ENCODE measurements at regions not wholly inside any gene's neighbourhood (a gene's known extent, or its start where the extent isn't known, plus 50 kb on each side); places are given as distances from the start of the nearest gene placed in this dataset.

DNA sequence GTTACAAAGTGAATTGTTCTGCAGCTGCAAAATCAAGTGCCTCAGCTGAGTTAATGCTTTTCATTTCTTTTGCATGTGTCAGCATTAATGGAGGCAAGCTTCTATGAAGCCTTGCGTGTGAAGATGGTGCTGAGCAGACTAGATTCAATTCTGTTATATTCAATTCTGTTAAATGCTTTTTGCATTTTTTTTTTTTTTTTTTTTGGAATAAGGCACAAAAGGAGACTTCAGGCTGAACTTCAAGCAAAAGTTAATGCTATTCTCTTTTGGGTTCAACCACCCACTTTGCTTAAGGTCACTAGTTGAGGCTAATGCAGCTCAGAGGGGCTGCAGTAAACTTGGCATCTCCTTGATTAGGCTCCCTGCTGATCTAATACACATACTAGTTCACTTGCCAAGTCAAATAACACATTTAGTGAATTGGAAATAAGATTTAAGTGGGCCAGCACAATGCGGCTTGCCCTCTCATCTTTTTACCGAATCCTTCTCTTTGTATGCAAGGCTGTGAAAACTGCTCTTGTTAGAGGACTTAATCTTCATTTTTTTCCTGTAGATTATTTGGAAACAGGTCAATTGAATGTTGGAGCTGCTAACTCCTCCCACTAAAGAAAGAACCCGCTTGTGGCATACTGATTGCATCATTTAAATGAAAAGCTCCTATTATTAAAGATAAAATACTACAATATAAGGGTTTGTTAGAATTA lies 1020.2 kb downstream of the NR2F1-AS1 start:
- in situ Hi-C loops (cut with MboI) (no loop called here), intact Hi-C loops (cut with micrococcal nuclease; ENCODE audit: unreplicated experiment) (no loop called here)
- DNase-seq (ENCODE audit: low read depth, low spot score) (no peak), ATAC-seq (no peak), FAIRE-seq (no peak)
- no peaks in the 10 kb centered on the region for H4K20me1 ChIP-seq (ENCODE audit: control insufficient read depth, insufficient read depth)
- no peak overlapping the region for H3K27ac ChIP-seq (ENCODE audit: control insufficient read depth, insufficient read depth)
- no peaks in the 10 kb centered on the region for H3K36me3 ChIP-seq (ENCODE audit: control insufficient read depth in 2 of 2, insufficient read depth in 2 of 2, low read length in 1 of 2)
- H3K4me2 ChIP-seq (ENCODE audit: control insufficient read depth, insufficient read depth), result no peak overlapping the region
- TF ChIP-seq, protein P1, sequence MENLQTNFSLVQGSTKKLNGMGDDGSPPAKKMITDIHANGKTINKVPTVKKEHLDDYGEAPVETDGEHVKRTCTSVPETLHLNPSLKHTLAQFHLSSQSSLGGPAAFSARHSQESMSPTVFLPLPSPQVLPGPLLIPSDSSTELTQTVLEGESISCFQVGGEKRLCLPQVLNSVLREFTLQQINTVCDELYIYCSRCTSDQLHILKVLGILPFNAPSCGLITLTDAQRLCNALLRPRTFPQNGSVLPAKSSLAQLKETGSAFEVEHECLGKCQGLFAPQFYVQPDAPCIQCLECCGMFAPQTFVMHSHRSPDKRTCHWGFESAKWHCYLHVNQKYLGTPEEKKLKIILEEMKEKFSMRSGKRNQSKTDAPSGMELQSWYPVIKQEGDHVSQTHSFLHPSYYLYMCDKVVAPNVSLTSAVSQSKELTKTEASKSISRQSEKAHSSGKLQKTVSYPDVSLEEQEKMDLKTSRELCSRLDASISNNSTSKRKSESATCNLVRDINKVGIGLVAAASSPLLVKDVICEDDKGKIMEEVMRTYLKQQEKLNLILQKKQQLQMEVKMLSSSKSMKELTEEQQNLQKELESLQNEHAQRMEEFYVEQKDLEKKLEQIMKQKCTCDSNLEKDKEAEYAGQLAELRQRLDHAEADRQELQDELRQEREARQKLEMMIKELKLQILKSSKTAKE (IDR thresholded peaks at IDR 0.05; ENCODE audit: low read depth, poor library complexity, severe bottlenecking), result no peak
- TF ChIP-seq ZBTB40 (IDR thresholded peaks at IDR 0.05; ENCODE audit: borderline replicate concordance) (no peak), NBN (IDR thresholded peaks at IDR 0.05) (no peak), BACH1 (IDR thresholded peaks at IDR 0.05; ENCODE audit: borderline replicate concordance) (no peak), FOS (IDR thresholded peaks at IDR 0.05; ENCODE audit: borderline replicate concordance, extremely low read depth, insufficient read length) (no peak), SMAD1 (IDR thresholded peaks at IDR 0.05; ENCODE audit: low read depth, partially characterized antibody) (no peak)
- no TSS peak for BruUV-seq (replicated peaks)
- WGBS (ENCODE audit: insufficient coverage, insufficient replicate concordance, low lambda C conversion rate, missing lambda C conversion rate), result 41% methylated on average over 4 of the region's 4 CpGs
- H3K4me3 ChIP-seq, result no peak overlapping the region
- no peaks in the 10 kb centered on the region for H3K9me3 ChIP-seq (replicated peaks; ENCODE audit: control insufficient read depth, insufficient read depth, low read length)
- ChIA-PET POLR2A (no interaction called here), SMC1A (ENCODE audit: uncharacterized antibody, unreplicated experiment) (no interaction called here), RAD21 (ENCODE audit: unreplicated experiment) (no interaction called here), CTCF (interaction anchor here (1.6 kb wide), 1 partner anchor 43 kb away, joined by 4 read pairs; no protein-coding TSS in a partner anchor)
- H2AFZ ChIP-seq (ENCODE audit: control insufficient read depth, low read depth, low read length), result no peak overlapping the region
- no peaks in the 10 kb centered on the region for H3K4me1 ChIP-seq (ENCODE audit: control insufficient read depth, insufficient read depth, low read length)
- no peak overlapping the region for H3K9ac ChIP-seq (ENCODE audit: control insufficient read depth, insufficient read depth, low read length)
- H3K27me3 ChIP-seq (replicated peaks in 1 of 2; ENCODE audit: control insufficient read depth in 2 of 2, insufficient read depth in 2 of 2, low read length in 1 of 2), result no peaks in the 10 kb centered on the region
- H3K79me2 ChIP-seq (ENCODE audit: control insufficient read depth, insufficient read depth, low read length), result no peaks in the 10 kb centered on the region

Data from GM12878 (cell line).